RWPE1 (cell line): ENCODE measurements at regions not wholly inside any gene's neighbourhood (a gene's known extent, or its start where the extent isn't known, plus 50 kb on each side); places are given as distances from the start of the nearest gene placed in this dataset.

ENCODE experiments used
- CTCF ChIA-PET: fragments of 350-600 bp; sonication (Branson Sonifier 250); formaldehyde crosslinking; extraction: SDS; loops from one replicate; lab custom pipeline; 2021; lab: Yijun Ruan, JAX
- POLR2A ChIA-PET: fragments of 400-600 bp; formaldehyde crosslinking; extraction: SDS; loops from one replicate; lab custom pipeline; 2020; ENCODE audit warnings: antibody characterized with exemption; ENCODE audit not compliant: low non-redundant PET; lab: Yijun Ruan, JAX
- DNase-seq: peaks from one replicate; pipeline ENCODE4 v3.0.0; 2012; ENCODE audit warnings: low spot score
- H3K27ac ChIP-seq: fragments of 450-650 bp; 2 replicates; pipeline ENCODE4 v1.5.1; 2017
- CTCF ChIP-seq: fragments of 450-650 bp; conservative IDR thresholded peaks from 2 replicates; pipeline ENCODE4 v1.5.1; 2017; ENCODE audit warnings: low read depth, mild to moderate bottlenecking

DNA sequence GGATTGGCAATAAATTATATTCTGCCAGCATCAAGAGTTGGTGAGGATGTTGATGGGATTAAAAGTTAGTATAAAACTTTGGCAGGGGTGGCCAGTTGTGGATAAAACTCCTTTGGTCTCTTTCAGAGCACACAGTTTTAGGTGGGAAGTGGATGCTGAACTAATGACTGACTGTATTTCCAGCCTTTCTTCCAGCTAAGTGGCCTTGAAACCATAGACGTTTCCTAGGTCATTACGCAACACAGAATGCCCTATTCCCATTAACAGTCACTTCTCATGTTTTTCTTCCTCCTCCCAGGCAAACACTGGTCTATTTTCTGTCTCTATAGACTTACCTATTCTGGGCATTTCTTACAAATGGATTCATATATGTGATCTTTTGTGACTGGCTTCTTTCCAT is 467.4 kb downstream of the NEBL start:
- no peak for DNase-seq
- ChIA-PET CTCF (no interaction called here), POLR2A (no interaction called here)
- no peak overlapping the region for H3K27ac ChIP-seq
- TF ChIP-seq CTCF: no peak

DNA sequence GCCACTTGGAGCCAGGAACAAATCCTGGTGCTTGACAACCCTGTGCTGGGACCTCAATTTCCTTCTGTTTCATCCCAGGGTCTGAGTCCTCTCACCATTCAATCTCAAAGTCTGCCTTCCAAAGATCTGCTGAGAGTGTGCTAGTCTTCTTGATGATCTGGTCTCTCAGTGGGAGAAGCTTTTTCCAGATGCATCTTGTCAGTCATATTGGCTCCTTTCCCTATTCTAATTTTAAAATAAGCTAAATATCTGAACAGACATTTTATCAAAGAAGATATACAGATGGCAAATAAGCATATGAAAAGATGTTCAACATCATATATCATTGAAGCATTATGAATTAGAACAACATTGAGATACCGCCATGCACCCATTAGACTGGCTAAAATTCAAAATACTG is 469.3 kb downstream of the NEBL start:
- ChIA-PET POLR2A (interaction anchor here (0.6 kb wide), 1 partner anchor 16 kb away, joined by 3 read pairs; no protein-coding TSS in a partner anchor), CTCF (no interaction called here)
- DNase-seq: no peak
- no peak for TF ChIP-seq CTCF
- H3K27ac ChIP-seq: no peak overlapping the region

DNA sequence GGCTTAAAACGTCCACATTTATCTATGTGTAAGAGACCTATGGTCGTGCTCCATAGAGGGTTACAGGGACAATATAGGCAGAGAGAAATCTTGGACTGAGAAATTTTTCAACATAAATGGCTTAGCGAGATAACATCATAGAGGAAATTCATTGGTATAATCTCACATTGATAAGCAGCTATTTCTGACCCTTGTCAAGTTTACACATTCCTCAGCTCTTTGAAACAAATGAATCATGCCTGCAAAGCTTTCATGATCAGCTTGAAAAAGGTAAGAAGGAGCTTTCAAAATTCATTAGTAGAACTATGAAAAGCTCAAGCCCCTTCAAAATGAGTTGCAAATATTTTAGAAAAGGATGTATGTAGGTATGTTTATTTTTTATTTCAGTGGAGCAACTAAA is 478.8 kb downstream of the NEBL start:
- no peak for DNase-seq
- POLR2A ChIA-PET: no interaction called here
- TF ChIP-seq CTCF: no peak
- no peak overlapping the region for H3K27ac ChIP-seq
- CTCF ChIA-PET: no interaction called here

GRCh38 chr10:20417791-20418190 is 479.3 kb downstream of the NEBL start:
- TF ChIP-seq CTCF: no peak
- CTCF ChIA-PET: no interaction called here
- POLR2A ChIA-PET: no interaction called here

DNA sequence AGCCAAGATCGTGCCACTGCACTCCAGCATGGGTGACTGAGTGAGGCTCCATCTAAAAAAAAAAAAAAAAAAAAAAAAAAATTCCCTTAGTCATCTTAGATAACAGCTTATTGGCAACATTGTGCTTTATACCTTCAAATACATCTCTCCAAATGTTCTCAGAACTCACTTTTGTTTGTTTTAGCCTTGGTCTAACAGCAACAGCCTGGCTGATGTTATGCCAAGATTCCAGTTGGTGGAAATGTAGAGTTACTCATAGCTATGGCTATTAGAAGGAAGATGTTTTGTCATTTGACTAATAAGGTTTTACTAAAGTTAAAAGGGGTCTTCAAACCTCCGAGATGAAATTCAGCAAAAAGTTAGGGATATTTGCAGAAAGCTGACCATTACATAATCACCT is 481.4 kb downstream of the NEBL start:
- ChIA-PET CTCF (no interaction called here), POLR2A (no interaction called here)
- no peak for TF ChIP-seq CTCF
- no peak overlapping the region for H3K27ac ChIP-seq
- no peak for DNase-seq

More at GRCh38 chr10:20417791-20418190, 479.3 kb downstream of the NEBL start:
- no peak for DNase-seq
- H3K27ac ChIP-seq: no peak overlapping the region

DNA sequence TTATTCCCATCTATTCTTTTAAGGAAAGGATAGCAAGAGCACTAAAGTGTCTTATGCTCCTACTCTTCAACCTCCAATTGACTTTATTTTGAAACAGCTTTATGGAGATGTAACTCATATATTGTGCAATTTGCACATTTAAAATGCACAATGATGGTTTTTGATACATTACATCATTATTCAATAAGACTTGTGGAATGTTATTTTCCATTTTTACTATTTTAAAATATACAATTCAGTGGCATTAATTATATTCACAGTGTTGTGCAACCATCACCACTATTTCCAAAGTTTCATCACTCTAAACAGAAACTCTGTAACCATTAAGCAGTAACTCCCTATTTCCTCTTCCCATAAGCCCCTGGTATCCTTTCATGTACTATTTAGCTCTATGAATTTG is 489.8 kb downstream of the NEBL start:
- ChIA-PET CTCF (no interaction called here), POLR2A (no interaction called here)
- H3K27ac ChIP-seq: no peak overlapping the region
- no peak for DNase-seq
- no peak for TF ChIP-seq CTCF
